NCI-H128 (cell line): ENCODE measurements at regions not wholly inside any gene's neighbourhood (a gene's known extent, or its start where the extent isn't known, plus 50 kb on each side); places are given as distances from the start of the nearest gene placed in this dataset.

Experiments used
- DNase-seq: peaks from one replicate; lab custom pipeline; 2025; ENCODE audit not compliant: unreplicated experiment; lab: John Stamatoyannopoulos, UW

GRCh38 chr5:5018578-5018970 lies 121.6 kb upstream of the ADAMTS16 start:
- no peak for DNase-seq

- DNase-seq = no peak
Observed at GRCh38 chr5:5021436-5021835, 118.7 kb upstream of the ADAMTS16 start.

- DNase-seq = no peak
Observed at GRCh38 chr5:5025098-5025773, 114.9 kb upstream of the ADAMTS16 start.

- no peak for DNase-seq
Observed at GRCh38 chr5:5025774-5026408, 114.2 kb upstream of the ADAMTS16 start.

- no peak for DNase-seq
Observed at GRCh38 chr5:5026409-5026785, 113.7 kb upstream of the ADAMTS16 start.

- DNase-seq = no peak
Observed at GRCh38 chr5:5031665-5032064, 108.5 kb upstream of the ADAMTS16 start.

- no peak for DNase-seq
Observed at GRCh38 chr5:5037674-5038073, 102.5 kb upstream of the ADAMTS16 start.

GRCh38 chr5:5039918-5040317 lies 100.2 kb upstream of the ADAMTS16 start:
- DNase-seq = no peak

- DNase-seq = no peak
Observed at GRCh38 chr5:5040712-5041111, 99.4 kb upstream of the ADAMTS16 start.

GRCh38 chr5:5042806-5043205 lies 97.3 kb upstream of the ADAMTS16 start:
- DNase-seq = no peak

GRCh38 chr5:5043346-5043745 lies 96.8 kb upstream of the ADAMTS16 start:
- DNase-seq = no peak

- no peak for DNase-seq
Observed at GRCh38 chr5:5044247-5044840, 95.8 kb upstream of the ADAMTS16 start.

GRCh38 chr5:5046680-5047502 lies 93.2 kb upstream of the ADAMTS16 start:
- no peak for DNase-seq

GRCh38 chr5:5050801-5051200 lies 89.3 kb upstream of the ADAMTS16 start:
- DNase-seq = no peak

- DNase-seq = no peak
Observed at GRCh38 chr5:5055712-5056111, 84.4 kb upstream of the ADAMTS16 start.

- DNase-seq = no peak
Observed at GRCh38 chr5:5061836-5062235, 78.3 kb upstream of the ADAMTS16 start.

GRCh38 chr5:5062525-5063302 lies 77.4 kb upstream of the ADAMTS16 start:
- no peak for DNase-seq

- DNase-seq = no peak
Observed at GRCh38 chr5:5063533-5063953, 76.6 kb upstream of the ADAMTS16 start.

GRCh38 chr5:5065472-5065871 lies 74.7 kb upstream of the ADAMTS16 start:
- no peak for DNase-seq

GRCh38 chr5:5066276-5067186 lies 73.6 kb upstream of the ADAMTS16 start:
- DNase-seq = no peak
